ENCODE measurements at regions not wholly inside any gene's neighbourhood (a gene's known extent, or its start where the extent isn't known, plus 50 kb on each side); places are given as distances from the start of the nearest gene placed in this dataset.
"Not testable (repeated sequence)": the region's sequence is repeated elsewhere in the genome, so short reads cannot be mapped to it uniquely, and the experiment has no call there.

DNA sequence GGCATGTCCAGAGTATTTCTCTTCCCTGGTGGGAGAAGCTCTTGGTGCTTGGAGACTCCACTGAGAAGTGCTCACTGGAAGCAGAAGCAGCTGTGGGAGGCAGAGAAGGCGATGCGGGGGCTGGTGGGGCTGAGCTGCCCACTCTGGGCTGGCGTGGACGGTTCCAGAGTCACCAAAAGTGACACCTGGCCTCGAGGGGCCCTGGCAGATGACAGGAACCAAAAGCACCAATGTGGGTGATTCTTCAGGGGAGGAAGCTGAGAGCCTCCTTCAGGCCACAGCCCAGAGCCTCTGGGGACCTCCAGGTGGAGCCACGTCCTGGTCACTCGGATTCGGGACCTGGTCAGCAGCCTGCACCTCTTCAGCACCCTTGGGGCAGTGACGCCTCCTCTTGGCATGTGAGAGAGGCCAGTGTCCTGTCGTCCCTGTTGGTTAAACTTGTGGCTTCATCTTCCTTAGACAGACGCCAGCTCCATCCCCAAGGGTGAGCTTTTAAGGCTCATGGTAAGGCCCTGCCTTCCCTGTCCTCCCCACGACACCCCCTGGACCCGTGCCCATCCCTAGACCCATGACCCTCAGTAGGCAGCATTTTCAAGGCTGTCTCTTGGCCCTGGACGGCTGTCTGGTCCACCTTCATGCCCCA is 78.7 kb upstream of the IRX4 start:
- Histone ChIP-seq H3K4me3 (ENCODE audit: low read length) (no peak overlapping the region), H3K27me3 (ENCODE audit: control insufficient read depth, insufficient read depth, low read length) (no peaks in the 10 kb centered on the region), H3K27ac (ENCODE audit: low read length) (no peak overlapping the region), H3K4me1 (ENCODE audit: control insufficient read depth, low read depth, low read length) (peaks cover 5% of the 10 kb centered on the region), H3K36me3 (ENCODE audit: control insufficient read depth, low read depth, low read length) (no peaks in the 10 kb centered on the region), H3K9ac (ENCODE audit: low read length) (no peak overlapping the region), H3K9me3 (ENCODE audit: control insufficient read depth, low read depth, low read length) (no peaks in the 10 kb centered on the region)

DNA sequence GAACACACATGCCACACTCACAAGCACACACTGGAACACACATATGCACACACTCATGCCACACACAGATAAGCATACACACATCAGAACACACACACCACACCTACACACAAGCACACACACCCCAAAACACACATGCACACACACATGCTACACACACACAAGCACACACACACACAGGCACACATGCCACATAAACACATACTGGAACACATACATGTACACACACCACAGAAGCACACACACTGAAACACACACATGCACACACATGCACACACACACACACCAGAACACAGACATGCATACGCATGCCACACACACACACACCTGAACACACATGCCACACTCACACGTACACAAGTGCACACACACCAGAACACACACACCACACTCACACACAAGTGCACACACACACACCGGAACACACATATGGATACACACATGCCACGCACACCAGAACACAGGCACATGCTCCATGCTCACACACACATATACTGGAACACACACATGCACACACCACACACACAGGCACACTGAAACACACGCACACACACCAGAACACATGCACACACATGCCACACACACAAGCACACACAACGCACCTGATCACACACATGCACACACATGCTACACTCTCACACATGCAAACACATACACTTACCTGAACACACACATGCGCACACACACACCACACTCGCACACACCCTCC is 78.0 kb upstream of the IRX4 start:
- Histone ChIP-seq H3K4me3 (ENCODE audit: low read length) (no peak overlapping the region), H3K9me3 (ENCODE audit: control insufficient read depth, low read depth, low read length) (no peaks in the 10 kb centered on the region), H3K36me3 (ENCODE audit: control insufficient read depth, low read depth, low read length) (no peaks in the 10 kb centered on the region), H3K27me3 (ENCODE audit: control insufficient read depth, insufficient read depth, low read length) (no peaks in the 10 kb centered on the region), H3K4me1 (ENCODE audit: control insufficient read depth, low read depth, low read length) (no peaks in the 10 kb centered on the region), H3K27ac (ENCODE audit: low read length) (no peak overlapping the region), H3K9ac (ENCODE audit: low read length) (no peak overlapping the region)

DNA sequence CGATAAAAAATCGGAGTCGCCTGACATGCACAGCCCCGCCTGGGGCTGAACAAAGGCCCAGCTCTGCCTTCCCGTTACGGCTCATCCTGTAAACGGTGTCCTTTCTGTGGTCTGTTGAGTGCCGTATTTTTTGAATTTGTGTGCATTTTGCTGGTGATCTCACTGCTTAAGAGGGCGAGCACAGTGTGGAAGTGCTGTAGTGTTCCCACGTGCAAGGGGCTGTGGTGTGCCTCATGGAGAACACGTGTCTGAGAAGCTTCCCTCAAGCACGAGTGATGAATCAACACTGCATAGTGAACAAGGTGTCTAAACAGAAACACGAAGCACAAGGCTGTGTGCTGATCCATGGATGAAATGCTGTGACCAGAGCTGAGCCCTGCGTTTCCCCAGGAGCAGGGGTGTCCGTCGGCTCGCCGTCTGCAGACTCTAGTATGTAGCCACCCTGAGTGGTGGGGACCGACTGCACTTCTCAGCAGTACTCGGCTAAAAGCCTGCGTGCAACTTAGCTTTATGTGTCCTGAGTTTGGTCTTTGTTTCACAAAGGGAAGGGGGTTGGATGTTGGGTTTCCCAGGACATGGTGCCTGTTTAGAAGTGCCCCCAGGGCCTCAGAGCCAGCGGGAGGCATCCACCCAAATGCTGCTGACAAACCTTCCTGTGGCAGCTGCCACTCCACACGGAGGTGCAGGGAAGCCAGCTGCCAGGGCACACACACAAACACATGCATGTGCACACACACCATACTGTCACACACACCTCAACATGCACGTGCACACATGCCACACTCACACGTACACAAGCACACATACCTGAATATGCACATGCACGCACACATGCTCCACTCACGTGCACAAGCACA is 77.2 kb upstream of the IRX4 start:
- Histone ChIP-seq H3K9me3 (ENCODE audit: control insufficient read depth, low read depth, low read length) (no peaks in the 10 kb centered on the region), H3K4me3 (ENCODE audit: low read length) (no peak overlapping the region), H3K4me1 (ENCODE audit: control insufficient read depth, low read depth, low read length) (no peaks in the 10 kb centered on the region), H3K9ac (ENCODE audit: low read length) (no peak overlapping the region), H3K36me3 (ENCODE audit: control insufficient read depth, low read depth, low read length) (no peaks in the 10 kb centered on the region), H3K27ac (ENCODE audit: low read length) (no peak overlapping the region), H3K27me3 (ENCODE audit: control insufficient read depth, insufficient read depth, low read length) (no peaks in the 10 kb centered on the region)

DNA sequence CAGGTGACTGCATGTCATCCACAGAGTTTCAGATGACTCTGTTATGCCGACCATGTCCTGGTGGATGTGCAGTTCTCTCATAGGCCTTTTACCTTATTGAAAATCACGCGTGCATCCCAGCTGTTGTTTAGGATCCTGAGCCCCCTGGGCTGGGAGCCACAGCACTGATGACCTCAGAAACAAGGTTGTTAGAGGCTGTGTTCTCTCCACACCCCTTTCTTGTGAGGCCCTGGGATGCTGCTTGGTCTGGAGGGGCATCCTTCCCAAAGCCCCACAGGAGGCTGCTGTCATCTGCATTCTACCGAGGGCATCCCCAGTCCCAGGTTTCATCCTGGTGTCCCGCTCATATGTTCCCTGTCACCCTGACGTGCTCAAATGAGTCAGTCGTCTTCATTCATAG is 76.5 kb upstream of the IRX4 start:
- no peak overlapping the region for H3K27ac ChIP-seq (ENCODE audit: low read length)
- H3K27me3 ChIP-seq (ENCODE audit: control insufficient read depth, insufficient read depth, low read length) = no peaks in the 10 kb centered on the region
- H3K36me3 ChIP-seq (ENCODE audit: control insufficient read depth, low read depth, low read length) = no peaks in the 10 kb centered on the region
- H3K4me3 ChIP-seq (ENCODE audit: low read length) = no peak overlapping the region
- H3K4me1 ChIP-seq (ENCODE audit: control insufficient read depth, low read depth, low read length) = no peaks in the 10 kb centered on the region
- H3K9ac ChIP-seq (ENCODE audit: low read length) = no peak overlapping the region
- no peaks in the 10 kb centered on the region for H3K9me3 ChIP-seq (ENCODE audit: control insufficient read depth, low read depth, low read length)

DNA sequence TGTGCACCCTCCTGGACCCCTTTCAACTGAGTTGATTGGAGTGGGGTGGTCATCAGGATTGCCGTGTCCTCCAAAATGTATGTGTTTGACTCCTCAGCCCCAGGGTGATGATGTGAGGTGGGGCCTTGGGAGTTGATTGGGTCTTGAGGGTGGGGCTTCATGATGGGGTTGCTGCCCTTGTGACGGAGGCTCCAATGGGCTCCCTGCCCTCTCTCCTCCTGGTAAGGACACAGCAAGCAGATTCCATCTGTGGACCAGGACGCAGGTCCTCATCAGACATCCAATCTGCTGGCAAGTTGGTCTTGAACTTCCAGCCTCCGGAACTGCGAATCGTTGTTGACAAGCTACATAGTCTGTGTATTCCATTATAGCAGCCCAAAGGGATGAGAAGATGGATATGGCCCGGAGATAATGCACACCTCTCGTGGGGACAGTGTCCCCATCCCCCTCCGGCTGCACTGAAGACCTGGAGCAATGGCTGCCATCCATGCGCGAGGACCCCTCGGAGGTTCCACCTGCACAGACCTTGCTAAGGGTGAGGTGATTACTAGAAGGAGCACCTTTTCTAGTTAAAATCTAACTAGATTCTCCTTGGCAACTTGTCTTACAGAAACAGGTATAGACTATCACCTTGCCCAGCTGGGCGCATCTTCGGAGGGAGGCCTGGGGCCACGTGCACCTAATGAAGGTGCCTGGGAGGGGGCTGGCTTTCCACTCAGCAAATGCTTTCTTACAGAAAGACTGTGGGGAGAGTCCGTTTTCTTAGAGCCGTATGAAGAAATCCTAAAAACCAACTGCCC is 75.7 kb upstream of the IRX4 start:
- no peak overlapping the region for H3K27ac ChIP-seq (ENCODE audit: low read length)
- no peak overlapping the region for H3K4me3 ChIP-seq (ENCODE audit: low read length)
- no peaks in the 10 kb centered on the region for H3K27me3 ChIP-seq (ENCODE audit: control insufficient read depth, insufficient read depth, low read length)
- H3K9ac ChIP-seq (ENCODE audit: low read length) = no peak overlapping the region
- no peaks in the 10 kb centered on the region for H3K4me1 ChIP-seq (ENCODE audit: control insufficient read depth, low read depth, low read length)
- no peaks in the 10 kb centered on the region for H3K9me3 ChIP-seq (ENCODE audit: control insufficient read depth, low read depth, low read length)
- no peaks in the 10 kb centered on the region for H3K36me3 ChIP-seq (ENCODE audit: control insufficient read depth, low read depth, low read length)

DNA sequence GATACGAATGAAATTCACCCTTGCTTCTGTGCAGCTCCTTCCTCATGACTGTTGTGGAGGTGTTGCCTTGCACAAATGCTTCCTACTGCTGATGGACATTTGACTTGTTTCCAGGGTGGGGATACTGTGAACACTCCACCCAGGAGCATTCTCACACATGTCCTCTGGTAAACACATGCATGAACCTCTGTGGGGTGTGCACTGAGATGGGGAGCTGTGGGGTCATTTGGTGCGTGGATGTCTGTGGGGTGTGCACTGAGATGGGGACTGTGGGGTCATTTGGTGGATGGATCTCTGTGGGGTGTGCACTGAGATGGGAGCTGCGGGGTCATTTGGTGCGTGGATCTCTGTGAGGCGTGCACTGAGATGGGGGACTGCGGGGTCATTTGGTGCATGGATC is 72.9 kb upstream of the IRX4 start:
- Histone ChIP-seq H3K36me3 (ENCODE audit: control insufficient read depth, low read depth, low read length) (no peaks in the 10 kb centered on the region), H3K4me1 (ENCODE audit: control insufficient read depth, low read depth, low read length) (peaks cover 6% of the 10 kb centered on the region), H3K9ac (ENCODE audit: low read length) (no peak overlapping the region), H3K9me3 (ENCODE audit: control insufficient read depth, low read depth, low read length) (no peaks in the 10 kb centered on the region), H3K27ac (ENCODE audit: low read length) (no peak overlapping the region), H3K4me3 (ENCODE audit: low read length) (no peak overlapping the region), H3K27me3 (ENCODE audit: control insufficient read depth, insufficient read depth, low read length) (no peaks in the 10 kb centered on the region)

DNA sequence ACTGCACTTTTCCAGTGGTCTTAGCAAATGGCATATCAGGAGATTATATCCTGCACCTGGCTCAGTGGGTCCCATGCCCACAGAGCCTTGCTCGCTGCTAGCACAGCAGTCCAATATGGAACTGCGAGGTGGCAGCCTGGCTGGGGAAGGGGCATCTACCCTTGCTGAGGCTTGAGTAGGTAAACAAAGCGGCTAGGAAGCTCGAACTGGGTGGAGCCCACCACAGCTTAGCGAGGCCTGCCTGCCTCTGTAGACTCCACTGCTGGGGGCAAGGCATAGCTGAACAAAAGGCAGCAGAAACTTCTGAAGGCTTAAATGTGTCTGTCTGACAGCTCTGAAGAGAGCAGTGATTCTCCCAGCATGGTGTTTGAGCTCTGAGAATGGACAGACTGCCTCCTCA is 71.0 kb upstream of the IRX4 start:
- H3K27me3 ChIP-seq (ENCODE audit: control insufficient read depth, insufficient read depth, low read length) = not testable (repeated sequence)

DNA sequence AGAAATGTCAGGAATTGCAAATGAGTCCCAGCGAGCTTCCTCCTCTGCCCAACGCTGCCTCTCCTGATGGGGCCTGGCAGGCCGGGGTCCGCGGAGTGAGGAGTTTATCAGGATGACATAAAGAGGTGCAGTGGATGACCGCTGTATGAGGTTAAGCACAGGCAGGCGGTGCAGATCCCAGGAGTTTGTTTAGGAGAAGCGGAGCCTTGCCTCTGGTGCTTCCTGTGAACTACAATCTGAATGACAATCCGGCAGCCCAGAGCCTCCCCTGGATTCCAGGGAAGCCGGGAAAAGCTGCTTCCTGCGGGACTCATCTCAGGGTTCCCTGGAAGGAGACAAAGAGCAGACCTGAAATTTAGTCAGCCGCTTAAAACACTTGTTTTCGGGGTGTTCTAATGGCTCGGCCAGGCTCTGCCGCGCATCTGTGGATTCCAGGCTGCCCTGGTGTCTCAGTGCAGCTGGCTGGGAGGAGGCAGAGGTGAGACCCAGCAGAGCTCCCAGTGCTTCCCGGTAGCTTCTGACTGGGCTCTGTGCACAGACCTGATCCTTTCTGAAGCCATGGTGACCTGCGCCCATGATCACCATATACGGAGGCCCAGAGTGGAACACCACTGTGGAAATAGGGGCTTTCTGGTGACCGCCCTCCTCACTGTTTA is 69.8 kb upstream of the IRX4 start:
- no peak overlapping the region for H3K9ac ChIP-seq (ENCODE audit: low read length)

More for the DNA sequence above, 71.0 kb upstream of the IRX4 start:
- not testable (repeated sequence) for H3K9me3 ChIP-seq (ENCODE audit: control insufficient read depth, low read depth, low read length); H3K9ac ChIP-seq (ENCODE audit: low read length); H3K36me3 ChIP-seq (ENCODE audit: control insufficient read depth, low read depth, low read length); H3K4me3 ChIP-seq (ENCODE audit: low read length); H3K27ac ChIP-seq (ENCODE audit: low read length); H3K4me1 ChIP-seq (ENCODE audit: control insufficient read depth, low read depth, low read length)

DNA sequence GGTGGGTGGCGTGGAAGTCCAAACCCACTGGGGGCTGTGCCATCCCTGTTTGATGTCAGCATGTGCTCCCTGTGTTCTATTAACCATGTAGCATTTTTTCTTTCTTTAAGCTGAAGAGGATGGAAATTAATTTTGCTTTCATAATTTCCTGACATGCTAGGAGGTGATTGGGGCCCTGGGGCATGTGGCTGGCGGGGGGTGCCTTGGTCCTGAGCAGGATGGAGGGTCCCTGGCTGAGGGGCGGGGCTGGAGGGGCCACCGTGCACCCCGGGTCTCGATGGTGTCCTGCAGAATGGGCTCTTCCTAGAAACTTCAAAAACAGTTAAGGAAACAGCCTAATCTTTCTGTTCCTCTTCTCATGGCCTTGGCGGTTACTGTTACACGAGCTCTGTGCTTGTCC is 69.3 kb upstream of the IRX4 start:
- H3K9ac ChIP-seq (ENCODE audit: low read length) = no peak overlapping the region
- no peak overlapping the region for H3K4me3 ChIP-seq (ENCODE audit: low read length)
- no peaks in the 10 kb centered on the region for H3K27me3 ChIP-seq (ENCODE audit: control insufficient read depth, insufficient read depth, low read length)
- H3K27ac ChIP-seq (ENCODE audit: low read length) = no peak overlapping the region
- H3K9me3 ChIP-seq (ENCODE audit: control insufficient read depth, low read depth, low read length) = no peaks in the 10 kb centered on the region
- H3K4me1 ChIP-seq (ENCODE audit: control insufficient read depth, low read depth, low read length) = peaks cover 6% of the 10 kb centered on the region
- no peaks in the 10 kb centered on the region for H3K36me3 ChIP-seq (ENCODE audit: control insufficient read depth, low read depth, low read length)

More for the DNA sequence above, 69.8 kb upstream of the IRX4 start:
- Histone ChIP-seq H3K27ac (ENCODE audit: low read length) (no peak overlapping the region), H3K36me3 (ENCODE audit: control insufficient read depth, low read depth, low read length) (no peaks in the 10 kb centered on the region), H3K9me3 (ENCODE audit: control insufficient read depth, low read depth, low read length) (no peaks in the 10 kb centered on the region), H3K4me3 (ENCODE audit: low read length) (no peak overlapping the region), H3K4me1 (ENCODE audit: control insufficient read depth, low read depth, low read length) (peaks cover 6% of the 10 kb centered on the region), H3K27me3 (ENCODE audit: control insufficient read depth, insufficient read depth, low read length) (no peaks in the 10 kb centered on the region)

DNA sequence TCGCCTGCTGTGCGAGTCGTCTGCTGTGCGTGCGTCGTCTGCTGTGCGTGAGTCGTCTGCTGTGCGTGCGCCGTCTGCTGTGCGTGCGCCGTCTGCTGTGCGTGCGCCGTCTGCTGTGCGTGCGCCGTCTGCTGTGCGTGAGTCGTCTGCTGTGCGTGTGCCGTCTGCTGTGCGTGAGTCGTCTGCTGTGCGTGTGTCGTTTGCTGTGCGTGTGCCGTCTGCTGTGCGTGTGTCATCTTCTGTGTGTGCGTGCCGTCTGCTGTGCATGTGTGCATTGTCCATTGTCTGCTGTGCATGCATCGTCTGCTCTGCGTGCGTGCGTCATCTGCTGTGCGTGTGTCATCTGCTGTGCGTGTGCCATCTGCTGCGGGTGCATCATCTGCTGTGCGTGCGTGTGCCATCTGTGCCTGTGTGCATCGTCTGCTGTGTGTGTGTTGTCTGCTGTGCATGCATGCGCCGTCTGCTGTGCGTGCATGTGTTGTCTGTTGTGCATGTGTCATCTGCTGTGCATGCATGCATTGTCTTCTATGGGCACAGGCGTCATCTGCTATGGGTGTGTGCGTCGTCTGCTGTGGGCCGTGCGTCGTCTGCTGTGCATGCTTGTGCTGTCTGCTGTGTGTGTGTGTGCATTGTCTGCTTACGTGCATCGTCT is 68.6 kb upstream of the IRX4 start:
- H3K27me3 ChIP-seq (ENCODE audit: control insufficient read depth, insufficient read depth, low read length) = no peaks in the 10 kb centered on the region
- no peak overlapping the region for H3K9ac ChIP-seq (ENCODE audit: low read length)
- no peak overlapping the region for H3K4me3 ChIP-seq (ENCODE audit: low read length)
- H3K4me1 ChIP-seq (ENCODE audit: control insufficient read depth, low read depth, low read length) = peaks cover 6% of the 10 kb centered on the region
- no peaks in the 10 kb centered on the region for H3K9me3 ChIP-seq (ENCODE audit: control insufficient read depth, low read depth, low read length)
- H3K36me3 ChIP-seq (ENCODE audit: control insufficient read depth, low read depth, low read length) = no peaks in the 10 kb centered on the region
- no peak overlapping the region for H3K27ac ChIP-seq (ENCODE audit: low read length)
